ENCODE measurements at regions not wholly inside any gene's neighbourhood (a gene's known extent, or its start where the extent isn't known, plus 50 kb on each side); places are given as distances from the start of the nearest gene placed in this dataset.
"Not testable (repeated sequence)": the region's sequence is repeated elsewhere in the genome, so short reads cannot be mapped to it uniquely, and the experiment has no call there.

DNA sequence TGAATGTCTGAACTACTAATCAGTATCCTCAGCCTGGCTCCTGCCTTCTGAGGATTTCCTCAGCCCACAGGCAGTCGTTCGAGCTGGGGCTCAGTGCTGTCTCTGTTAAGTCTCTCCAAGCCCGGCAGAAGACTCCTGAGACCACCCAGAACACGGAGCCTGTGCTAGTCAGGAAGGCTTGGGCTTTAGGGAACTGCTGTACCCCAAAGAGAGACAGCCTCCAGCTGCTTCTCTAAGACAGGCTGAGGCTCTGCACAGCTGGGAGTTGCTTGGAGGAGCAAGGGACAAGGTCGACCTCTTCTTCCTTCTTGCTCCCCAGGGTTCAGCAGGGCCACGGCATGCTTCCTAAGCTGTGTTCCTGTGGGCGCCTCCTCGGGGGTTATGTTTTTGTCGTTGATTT, 283.4 kb upstream of the MYT1L start:
- no peak for DNase-seq

DNA sequence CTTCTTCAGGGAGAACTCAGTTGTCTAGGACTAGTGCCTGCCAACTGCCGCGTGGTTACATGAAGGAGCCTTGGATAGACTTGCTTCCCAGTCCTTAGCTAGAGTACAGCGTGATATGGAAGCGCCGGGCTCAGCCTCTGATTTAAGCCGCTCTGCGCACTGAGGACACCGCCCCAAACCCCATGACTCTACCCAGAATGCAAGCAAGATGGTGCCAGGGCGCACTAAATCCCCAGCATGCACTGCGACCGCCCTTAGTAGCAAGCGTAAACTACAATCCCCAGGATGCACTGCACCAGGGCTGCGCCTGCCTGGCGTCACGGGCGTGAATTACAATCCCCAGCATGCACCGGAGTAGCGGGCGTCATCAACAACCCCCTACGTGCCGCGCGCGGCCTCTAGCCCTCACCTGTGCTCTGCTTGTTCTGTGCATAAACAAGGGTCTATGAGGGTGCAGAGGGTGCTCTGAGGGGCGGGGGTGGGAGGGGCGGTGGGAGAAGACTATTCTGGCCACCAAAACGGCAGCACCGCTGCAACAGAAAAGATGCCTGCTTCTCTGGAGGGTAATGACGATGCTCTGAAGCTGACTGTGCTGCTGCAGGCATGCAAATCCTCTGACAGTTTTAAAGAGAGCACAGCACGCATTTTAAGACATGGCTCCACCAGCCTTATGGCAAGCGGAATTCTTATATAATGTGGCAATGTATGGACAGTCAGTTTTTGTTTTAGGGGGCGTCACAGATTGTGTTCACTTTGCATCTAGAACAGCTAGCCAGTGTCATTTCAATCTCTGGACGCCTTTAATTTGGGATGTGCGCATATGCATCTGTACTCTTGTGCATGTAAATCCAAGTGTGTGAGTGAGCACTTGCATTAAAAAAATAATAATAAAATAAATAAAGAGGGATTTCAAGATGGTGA, 282.5 kb upstream of the MYT1L start:
- DNase-seq: peak; percentile 97

DNA sequence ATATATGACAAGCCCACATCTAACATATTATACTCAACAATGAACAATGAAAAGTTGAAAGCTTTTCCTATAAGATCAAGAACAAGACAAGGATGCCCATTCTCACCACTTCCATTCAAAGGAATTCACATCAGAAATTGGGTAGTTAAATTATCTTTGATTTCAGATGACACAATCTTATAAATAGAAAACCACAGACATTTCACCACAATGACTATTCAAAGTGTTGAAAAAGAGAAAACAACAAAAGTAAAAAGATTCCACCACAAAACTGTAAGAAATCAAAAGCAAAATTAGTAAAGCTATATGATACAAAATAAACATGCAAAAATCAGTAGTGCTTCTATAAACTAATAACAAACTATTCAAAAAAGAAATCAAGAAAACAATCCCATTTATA, 279.7 kb upstream of the MYT1L start:
- no peak for DNase-seq

DNA sequence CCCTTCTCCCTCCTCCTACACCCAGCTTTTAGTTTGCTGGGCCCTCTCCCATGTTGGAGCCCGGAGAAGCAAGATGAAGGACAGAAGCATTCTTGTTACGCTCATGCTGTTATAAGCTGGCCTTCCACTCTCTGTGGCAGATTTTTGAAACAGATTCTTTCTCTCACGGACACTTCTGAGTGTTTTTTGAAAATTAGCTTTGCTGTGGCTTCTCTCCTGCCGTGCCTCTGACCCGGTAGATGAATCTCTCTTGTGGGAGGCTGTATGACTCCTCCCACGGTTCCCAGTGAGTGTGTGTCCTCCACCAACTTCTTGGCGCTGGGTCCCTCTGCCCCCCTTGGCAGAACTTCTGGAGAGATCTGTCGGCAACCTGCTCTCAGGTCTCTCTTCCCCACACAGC, 269.3 kb upstream of the MYT1L start:
- no peak for DNase-seq

DNA sequence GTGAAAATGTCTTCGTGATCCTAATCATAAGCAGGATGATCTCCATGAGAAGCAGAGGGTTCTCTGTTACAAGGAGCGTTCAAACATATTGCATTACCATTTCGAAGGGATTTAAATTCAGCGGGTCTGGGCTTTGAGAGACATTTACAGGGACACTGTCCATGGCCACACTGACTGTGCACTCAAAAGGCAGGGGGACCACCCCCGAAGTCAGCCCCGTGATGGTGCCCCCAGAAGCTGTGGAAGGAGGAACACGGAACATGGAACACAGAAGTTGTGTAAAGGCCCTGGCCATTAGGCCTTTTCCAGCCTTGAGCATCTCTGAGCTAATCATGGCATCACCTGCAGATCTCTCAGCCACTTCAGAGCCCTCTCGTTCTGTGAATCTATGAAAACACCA, 268.4 kb upstream of the MYT1L start:
- no peak for DNase-seq

GRCh38 chr2:2597712-2598111, 266.6 kb upstream of the MYT1L start:
- DNase-seq: no peak

GRCh38 chr2:2591542-2591940, 260.5 kb upstream of the MYT1L start:
- no peak for DNase-seq

DNA sequence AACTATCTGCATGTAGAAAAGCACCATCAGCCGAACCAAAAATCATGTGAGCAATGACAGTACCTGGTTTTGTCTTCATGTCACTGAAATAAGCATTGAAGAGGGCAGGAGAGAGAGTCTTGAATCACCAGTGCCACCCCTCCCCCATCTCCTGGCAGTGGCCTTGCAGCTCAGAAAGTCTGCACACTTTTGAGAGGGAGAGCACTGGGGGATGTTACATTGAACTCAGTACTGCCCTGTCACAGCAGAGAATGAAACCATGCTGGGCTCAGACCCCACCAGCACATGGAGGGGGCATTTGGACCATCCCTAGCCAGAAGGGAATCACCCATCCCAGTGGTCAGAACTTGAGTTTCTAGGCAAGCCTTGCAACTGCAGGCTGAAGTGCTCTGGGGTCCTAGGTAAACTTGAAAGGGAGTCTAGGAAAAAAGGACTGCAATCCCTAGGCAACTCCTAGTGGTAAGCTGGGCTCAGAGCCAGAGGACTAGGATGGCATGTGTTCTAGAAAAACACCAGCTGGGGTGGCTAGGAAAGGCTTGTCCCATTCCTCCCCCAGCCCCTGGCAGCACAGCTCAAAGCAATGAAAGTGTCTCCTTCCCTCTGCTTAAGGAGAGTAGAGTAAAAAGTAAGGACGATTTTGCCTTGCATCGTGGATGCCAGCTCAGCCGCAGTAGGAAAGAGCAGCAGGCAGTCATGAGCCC, 259.9 kb upstream of the MYT1L start:
- peak; percentile 25 for DNase-seq

DNA sequence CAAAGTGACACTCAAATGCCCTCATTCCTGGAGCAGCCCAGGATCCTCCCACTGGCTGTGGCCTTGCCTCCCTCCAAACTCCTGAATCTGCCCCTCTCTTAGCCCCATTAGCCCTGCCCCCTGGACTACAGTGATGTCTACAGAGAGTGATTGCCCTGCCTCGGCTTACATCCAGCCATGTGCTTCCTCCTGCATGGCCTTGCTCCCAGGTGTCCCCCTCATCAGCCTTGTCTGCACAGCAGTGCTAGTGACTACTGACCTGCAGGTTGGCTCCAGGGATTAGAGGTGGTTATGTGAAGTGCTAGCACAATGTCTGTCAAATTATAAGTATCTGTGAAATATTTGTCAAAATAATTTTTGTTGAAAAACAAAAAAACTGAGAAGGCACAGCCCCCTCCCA, 259.1 kb upstream of the MYT1L start:
- DNase-seq: no peak

GRCh38 chr2:2588777-2589176, 257.7 kb upstream of the MYT1L start:
- DNase-seq: no peak

GRCh38 chr2:2587354-2587753, 256.3 kb upstream of the MYT1L start:
- DNase-seq: peak; percentile 64

DNA sequence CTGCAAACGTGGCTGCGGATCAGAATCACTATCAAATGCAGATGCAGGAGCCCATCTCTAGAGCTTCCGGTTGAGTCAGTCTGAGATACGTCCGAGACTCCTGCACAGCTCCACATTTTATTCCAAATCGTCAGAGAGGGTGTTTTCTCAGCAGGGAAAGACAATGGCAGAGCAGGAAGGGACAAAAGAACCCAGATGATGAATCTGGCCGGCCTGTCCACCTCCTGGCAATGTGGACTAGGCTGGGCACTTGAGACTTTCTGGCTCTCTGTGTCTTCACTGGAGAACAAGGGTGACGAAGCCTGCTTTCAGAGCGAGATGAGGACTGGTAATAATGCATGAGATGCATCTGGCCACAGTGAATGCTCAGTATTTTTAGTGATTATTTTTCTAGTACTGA, 255.9 kb upstream of the MYT1L start:
- no peak for DNase-seq

- no peak for DNase-seq
Measured at GRCh38 chr2:2586068-2586776, 255.1 kb upstream of the MYT1L start.

DNA sequence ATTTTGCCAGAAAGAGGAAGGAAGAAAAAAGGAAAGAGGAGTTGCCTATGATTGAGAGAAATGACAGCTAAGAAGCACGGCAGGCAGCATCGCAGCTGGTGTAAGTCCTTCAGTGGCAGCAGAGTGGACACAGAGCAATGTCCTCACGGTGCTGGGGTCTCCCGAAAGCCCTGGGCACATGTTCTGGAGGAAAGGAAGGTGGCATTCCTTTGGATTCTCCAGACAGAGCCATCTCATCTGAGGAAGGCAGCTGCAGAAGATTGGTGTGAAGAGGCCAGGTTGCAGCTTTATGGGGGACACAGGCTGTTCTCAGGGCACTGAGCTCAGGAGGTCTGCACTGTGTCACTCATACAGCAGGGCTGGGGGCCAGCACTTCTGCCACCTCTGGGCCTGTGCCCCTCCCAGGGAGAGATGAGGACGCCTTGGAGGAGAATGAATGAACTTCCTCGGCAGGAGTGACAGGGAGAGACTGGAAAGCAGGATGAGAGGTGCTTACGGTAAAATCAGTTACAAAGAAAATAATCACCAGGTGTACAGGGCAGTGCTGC, 252.0 kb upstream of the MYT1L start:
- DNase-seq: no peak

DNA sequence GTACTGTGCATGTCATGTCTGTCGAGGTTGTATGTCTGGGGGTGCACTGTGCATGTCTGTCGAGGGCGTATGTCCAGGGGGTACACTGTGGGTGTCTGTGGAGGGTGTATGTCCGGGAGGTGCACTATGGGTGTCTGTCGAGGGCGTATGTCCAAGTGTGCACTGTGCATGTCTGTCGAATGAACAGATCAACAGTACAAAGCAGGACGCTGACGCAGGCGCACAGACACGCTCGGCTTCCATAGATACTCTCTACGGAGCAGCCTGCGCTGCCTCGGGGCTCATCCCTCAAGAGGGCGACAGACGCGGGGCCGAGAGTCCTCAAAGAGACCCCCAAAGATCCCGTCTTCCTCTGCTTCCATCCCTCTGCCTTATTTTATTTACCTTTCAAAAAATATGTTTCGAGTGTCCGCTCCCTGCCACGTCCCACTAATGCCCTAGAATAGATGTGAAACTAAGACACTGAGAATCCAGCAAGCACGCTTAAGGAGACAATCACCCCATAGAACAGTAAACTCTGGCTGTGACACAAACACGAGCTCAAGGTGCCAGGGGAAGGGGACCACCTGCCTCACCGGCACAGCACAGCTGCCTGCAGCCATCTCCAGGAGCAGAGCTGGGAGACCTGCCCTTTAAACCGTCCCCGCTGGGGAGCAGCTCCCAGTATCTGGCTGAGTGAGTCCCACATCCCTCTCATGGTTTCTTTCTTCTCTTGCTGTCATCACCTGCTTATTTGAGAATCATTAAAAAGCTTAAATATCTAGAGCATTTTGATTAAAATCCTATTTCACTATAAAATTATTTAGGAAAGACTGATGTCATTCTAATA, 250.5 kb upstream of the MYT1L start:
- DNase-seq: peak; percentile 12

- DNase-seq: not testable (repeated sequence)
Measured at GRCh38 chr2:2580841-2581240, 249.8 kb upstream of the MYT1L start.

- DNase-seq: no peak
Measured at GRCh38 chr2:2580341-2580740, 249.3 kb upstream of the MYT1L start.

DNA sequence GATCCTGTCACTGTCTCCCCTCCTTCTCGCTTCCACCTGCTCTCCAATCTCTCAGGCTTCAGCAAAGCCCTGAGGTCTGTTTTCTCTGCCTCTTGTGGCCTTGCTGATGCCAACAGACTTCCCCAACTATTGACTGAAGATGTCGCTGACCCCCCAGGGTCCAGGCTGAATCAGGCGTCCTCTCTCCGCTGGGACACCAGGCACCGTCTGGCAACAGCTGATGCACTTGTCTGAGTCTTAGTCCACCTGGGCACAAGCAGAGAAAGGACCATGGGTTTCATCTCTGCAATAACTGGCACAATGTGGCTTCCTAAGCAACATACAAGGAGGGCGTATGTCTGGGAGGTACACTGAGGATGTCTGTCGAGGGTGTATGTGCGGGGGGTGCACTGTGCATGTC, 248.7 kb upstream of the MYT1L start:
- no peak for DNase-seq

GRCh38 chr2:2577407-2577831, 246.3 kb upstream of the MYT1L start:
- DNase-seq: peak; percentile 86

DNA sequence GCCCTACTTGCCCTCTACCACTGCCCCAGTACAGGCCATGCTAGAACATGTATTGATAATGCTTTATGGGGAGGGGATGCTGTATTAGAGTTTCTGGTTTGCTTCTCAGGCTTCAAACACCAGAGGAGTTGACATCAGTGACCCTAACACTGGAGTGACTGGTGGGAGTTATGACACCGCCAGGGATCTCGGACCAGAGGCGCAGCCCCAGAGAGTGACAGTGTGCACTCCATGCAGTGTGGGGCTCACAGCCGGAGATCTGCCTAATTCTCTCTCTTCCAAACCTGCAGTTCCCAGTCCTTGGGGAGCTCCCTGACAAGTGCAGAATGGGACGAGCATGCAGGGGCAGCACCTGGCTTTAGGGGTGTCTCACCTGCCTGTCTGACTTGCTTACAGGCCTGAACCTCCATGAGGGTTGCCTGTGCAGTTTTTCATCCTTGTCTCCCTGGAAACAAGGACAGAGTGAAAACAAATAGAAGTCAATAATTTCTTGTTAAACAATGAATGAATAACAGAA, 244.9 kb upstream of the MYT1L start:
- DNase-seq: peak; percentile 19

GRCh38 chr2:2575181-2575577, 244.1 kb upstream of the MYT1L start:
- DNase-seq: peak; percentile 28
